Spleen (tissue), 11 donors: ENCODE measurements at regions not wholly inside any gene's neighbourhood (a gene's known extent, or its start where the extent isn't known, plus 50 kb on each side); places are given as distances from the start of the nearest gene placed in this dataset.
"Not testable (repeated sequence)": the region's sequence is repeated elsewhere in the genome, so short reads cannot be mapped to it uniquely, and the experiment has no call there.

ENCODE experiments used
- DNase-seq: peaks from one replicate; pipeline ENCODE4 v3.0.0-alpha.2; 2020
- H3K27ac ChIP-seq, 8 donors: fragments of 200-600 bp; sonication (generic) in 7 of 8; 1 replicate in 4 of 8; 2 replicates in 4 of 8; pipeline versions ENCODE4 v1.5.0 to v1.8.0; 2016 to 2021; ENCODE audit warnings: inconsistent platforms in 4 of 8, mild to moderate bottlenecking in 4 of 8, moderate library complexity in 1 of 8
- H3K27me3 ChIP-seq, 7 donors: fragments of 200-600 bp; sonication (generic) in 6 of 7; replicated peaks in 1 of 7; 1 replicate in 4 of 7; 2 replicates in 3 of 7; pipeline versions ENCODE4 v1.5.0 to v1.8.0; 2016 to 2021; ENCODE audit warnings: inconsistent platforms in 3 of 7, mild to moderate bottlenecking in 1 of 7
- H3K36me3 ChIP-seq, 6 donors: fragments of 200-600 bp; sonication (generic) in 5 of 6; 1 replicate in 4 of 6; 2 replicates in 2 of 6; pipeline versions ENCODE4 v1.5.0 to v1.8.0; 2016 to 2021; ENCODE audit warnings: inconsistent platforms in 2 of 6
- H3K4me1 ChIP-seq, 6 donors: fragments of 200-600 bp; sonication (generic) in 5 of 6; 1 replicate in 3 of 6; 2 replicates in 3 of 6; pipeline versions ENCODE4 v1.5.0 to v1.8.0; 2016 to 2021; ENCODE audit warnings: inconsistent platforms in 3 of 6
- H3K4me3 ChIP-seq, 8 donors: fragments of 200-600 bp; sonication (generic) in 7 of 8; 1 replicate in 4 of 8; 2 replicates in 4 of 8; pipeline versions ENCODE4 v1.5.0 to v1.8.0; 2016 to 2021; ENCODE audit warnings: inconsistent platforms in 4 of 8, mild to moderate bottlenecking in 4 of 8, moderate library complexity in 2 of 8
- H3K9me3 ChIP-seq, 8 donors: fragments of 200-600 bp; sonication (generic) in 7 of 8; 1 replicate in 4 of 8; 2 replicates in 4 of 8; pipeline versions ENCODE4 v1.5.0 to v1.8.0; 2016 to 2021; ENCODE audit warnings: inconsistent platforms in 4 of 8
- POLR2A ChIP-seq, 3 donors: fragments of 450-650 bp; IDR thresholded peaks; one replicate each; pipeline ENCODE4 v1.5.1; 2017; ENCODE audit warnings: antibody characterized with exemption in 3 of 3, mild to moderate bottlenecking in 1 of 3
- POLR2AphosphoS5 ChIP-seq, 3 donors: sonication (generic); formaldehyde crosslinking; IDR thresholded peaks; one replicate each; pipeline ENCODE4 v1.5.1; 2017; ENCODE audit warnings: antibody characterized with exemption in 3 of 3
- WGBS, 5 donors: extraction: QIAGEN DNeasy Blood & Tissue Kit in 3 of 5; methylation state at CpG; one replicate each; pipeline versions ENCODE4 v1.1.5 to v1.1.7; 2013 to 2018; 5-methylcytosine and 5-hydroxymethylcytosine counted together
- intact Hi-C: fragments of 100-400 bp; cut with DNase I; formaldehyde crosslinking; loops from one replicate; pipeline ENCODE4 v1.15.0; 2023; ENCODE audit warnings: low total_unique reads
- TF ChIP-seq, protein P1 (sequence below), 11 experiments: fragments of 200-600 bp in 7 of 11; fragments of 450-650 bp in 4 of 11; sonication (generic) in 4 of 11; IDR thresholded peaks in 8 of 11; conservative IDR thresholded peaks in 3 of 11; 1 replicate in 7 of 11; 2 replicates in 4 of 11; pipeline versions ENCODE4 v1.4.0 to v1.8.0; 2016 to 2021; ENCODE audit warnings: antibody characterized with exemption in 11 of 11, inconsistent platforms in 4 of 11, mild to moderate bottlenecking in 1 of 11
- donor health status: healthy with polysubstance abuse.
- donor health status: DM: no; HTN: no; CAD: no; lungs with moderate emphysema.
- donor health status: DM: no; HTN: no; CAD: no.
- donor health status: Bipolar disorder and iron deficiency.
- donor health status: healthy.
- donor health status: DM: no; HTN: no; CAD: no.
- donor health status: DM: yes; HTN: yes; CAD: no.

DNA sequence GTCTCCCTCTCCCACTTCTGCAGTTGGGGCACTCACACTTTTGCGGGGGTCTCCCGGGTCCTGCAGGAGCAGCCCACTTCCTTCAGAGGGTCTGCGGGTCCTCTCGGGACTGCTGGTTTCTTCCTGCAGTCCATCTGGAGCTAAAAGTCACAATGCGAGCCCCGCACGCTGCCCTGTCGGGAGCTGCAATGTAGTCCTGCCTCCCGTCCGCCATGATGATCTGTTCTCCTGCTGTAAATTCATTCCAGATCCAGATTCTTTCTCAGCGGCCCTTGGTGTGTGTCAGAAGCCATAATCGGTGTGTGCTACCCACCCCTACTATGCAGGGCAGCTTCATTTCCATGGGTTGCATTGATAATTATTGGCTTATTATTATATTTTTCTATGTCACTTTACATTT lies 323.0 kb upstream of the ZFP42 start:
- H3K9me3 ChIP-seq: peaks cover 0 to 27% (median 2%) of the 10 kb centered on the region in 8 donors
- H3K36me3 ChIP-seq, intact Hi-C loops, H3K27me3 ChIP-seq, DNase-seq, H3K4me3 ChIP-seq, H3K4me1 ChIP-seq, H3K27ac ChIP-seq: not testable (repeated sequence)
- 89 to 96% (median 92%) methylated on average over 8 to 10 of the region's 12 CpGs for WGBS, 5 donors

DNA sequence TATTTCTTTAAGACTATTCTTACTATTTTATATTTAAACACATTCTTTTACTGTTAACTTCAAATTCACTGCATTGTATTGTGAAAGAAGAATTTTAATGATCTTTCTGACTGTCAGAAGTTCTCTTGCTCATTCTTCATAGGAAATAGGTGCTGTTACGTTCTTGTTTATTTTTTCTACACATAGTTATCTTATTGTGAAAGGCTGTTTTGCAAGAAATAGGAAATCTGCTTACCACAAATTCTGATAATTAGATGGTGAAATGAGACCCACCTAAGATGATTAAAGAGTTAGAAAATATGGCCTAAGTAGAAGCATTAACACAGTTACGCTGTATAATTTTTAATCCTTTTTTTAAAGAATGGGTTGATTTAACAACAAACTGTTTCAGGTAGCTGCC lies 316.1 kb upstream of the ZFP42 start:
- H3K4me1 ChIP-seq: no peaks in the 10 kb centered on the region
- no peaks in the 10 kb centered on the region for H3K36me3 ChIP-seq
- H3K4me3 ChIP-seq: no peak overlapping the region
- no peak for DNase-seq
- H3K27ac ChIP-seq: no peak overlapping the region
- 67 to 79% (median 73%) methylated on average over 2 of the region's 2 CpGs for WGBS, 5 donors
- no peaks in the 10 kb centered on the region for H3K27me3 ChIP-seq
- H3K9me3 ChIP-seq: peaks cover 0 to 13% (median 5%) of the 10 kb centered on the region in 8 donors
- intact Hi-C loops: no loop called here
- TF ChIP-seq POLR2AphosphoS5 (IDR thresholded peaks at IDR 0.05): no peak
- TF ChIP-seq, protein P1, sequence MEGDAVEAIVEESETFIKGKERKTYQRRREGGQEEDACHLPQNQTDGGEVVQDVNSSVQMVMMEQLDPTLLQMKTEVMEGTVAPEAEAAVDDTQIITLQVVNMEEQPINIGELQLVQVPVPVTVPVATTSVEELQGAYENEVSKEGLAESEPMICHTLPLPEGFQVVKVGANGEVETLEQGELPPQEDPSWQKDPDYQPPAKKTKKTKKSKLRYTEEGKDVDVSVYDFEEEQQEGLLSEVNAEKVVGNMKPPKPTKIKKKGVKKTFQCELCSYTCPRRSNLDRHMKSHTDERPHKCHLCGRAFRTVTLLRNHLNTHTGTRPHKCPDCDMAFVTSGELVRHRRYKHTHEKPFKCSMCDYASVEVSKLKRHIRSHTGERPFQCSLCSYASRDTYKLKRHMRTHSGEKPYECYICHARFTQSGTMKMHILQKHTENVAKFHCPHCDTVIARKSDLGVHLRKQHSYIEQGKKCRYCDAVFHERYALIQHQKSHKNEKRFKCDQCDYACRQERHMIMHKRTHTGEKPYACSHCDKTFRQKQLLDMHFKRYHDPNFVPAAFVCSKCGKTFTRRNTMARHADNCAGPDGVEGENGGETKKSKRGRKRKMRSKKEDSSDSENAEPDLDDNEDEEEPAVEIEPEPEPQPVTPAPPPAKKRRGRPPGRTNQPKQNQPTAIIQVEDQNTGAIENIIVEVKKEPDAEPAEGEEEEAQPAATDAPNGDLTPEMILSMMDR (IDR thresholded peaks at IDR 0.05 in 8 of 11, conservative IDR thresholded peaks at IDR 0.05 in 3 of 11): no peak
- no peak for TF ChIP-seq POLR2A (IDR thresholded peaks at IDR 0.05)

DNA sequence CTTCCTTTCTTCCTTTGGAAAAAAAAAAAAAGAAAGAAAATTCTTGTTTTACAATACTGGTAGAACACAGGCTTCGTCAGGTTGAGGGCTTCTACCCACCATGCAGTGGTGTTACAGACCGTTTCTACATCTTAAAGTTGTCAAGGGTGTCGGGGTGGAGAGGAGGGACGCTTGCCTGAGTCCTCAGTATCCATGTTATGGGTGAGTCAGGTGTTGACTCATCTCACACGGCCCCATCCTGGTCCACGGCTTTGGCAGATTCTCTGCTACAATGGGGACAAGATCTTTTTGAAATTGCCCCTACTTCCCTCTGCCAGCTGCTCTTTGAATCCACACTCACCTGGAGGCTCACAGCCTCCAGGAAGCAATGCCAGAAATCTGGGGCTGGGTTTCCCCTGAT lies 310.3 kb upstream of the ZFP42 start:
- TF ChIP-seq, protein P1 (IDR thresholded peaks at IDR 0.05 in 8 of 11, conservative IDR thresholded peaks at IDR 0.05 in 3 of 11): no peak
- TF ChIP-seq POLR2AphosphoS5 (IDR thresholded peaks at IDR 0.05) (no peak), POLR2A (IDR thresholded peaks at IDR 0.05) (no peak)
- DNase-seq: no peak
- Histone ChIP-seq H3K36me3 (no peaks in the 10 kb centered on the region), H3K4me1 (no peaks in the 10 kb centered on the region), H3K27ac (no peak overlapping the region), H3K4me3 (no peak overlapping the region), H3K9me3 (peaks cover 0 to 6% (median 0%) of the 10 kb centered on the region in 8 donors), H3K27me3 (no peaks in the 10 kb centered on the region)
- WGBS, 5 donors: 66 to 83% (median 73%) methylated on average over 6 of the region's 6 CpGs
- intact Hi-C loops: no loop called here

DNA sequence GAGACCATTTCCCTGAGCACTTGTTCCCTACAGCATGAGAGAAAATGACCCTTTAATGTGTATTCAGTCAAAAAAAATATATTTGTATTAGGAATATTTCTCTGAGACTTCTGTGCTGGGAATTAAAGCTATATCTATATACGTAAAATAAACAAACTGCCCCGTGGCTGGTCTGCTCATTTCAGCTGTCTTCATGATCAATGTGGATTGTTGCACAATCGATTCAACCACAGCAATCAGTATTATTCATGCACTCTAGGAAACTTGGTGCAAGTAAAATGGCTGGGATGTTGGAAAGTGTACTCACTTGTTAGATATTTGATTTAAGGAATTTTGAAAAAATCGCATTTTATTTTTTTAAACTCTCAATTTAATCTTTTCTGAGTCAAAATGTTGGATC lies 307.9 kb upstream of the ZFP42 start:
- TF ChIP-seq POLR2AphosphoS5 (IDR thresholded peaks at IDR 0.05) (no peak), POLR2A (IDR thresholded peaks at IDR 0.05) (no peak)
- TF ChIP-seq, protein P1 (IDR thresholded peaks at IDR 0.05 in 8 of 11, conservative IDR thresholded peaks at IDR 0.05 in 3 of 11): no peak
- peaks cover 0 to 5% (median 0%) of the 10 kb centered on the region in 8 donors for H3K9me3 ChIP-seq
- no peak overlapping the region for H3K4me3 ChIP-seq
- intact Hi-C loops: no loop called here
- H3K27ac ChIP-seq: no peak overlapping the region
- no peaks in the 10 kb centered on the region for H3K36me3 ChIP-seq
- no peaks in the 10 kb centered on the region for H3K27me3 ChIP-seq
- 52 to 68% (median 57%) methylated on average over 4 of the region's 4 CpGs for WGBS, 5 donors
- DNase-seq: no peak
- H3K4me1 ChIP-seq: no peaks in the 10 kb centered on the region

DNA sequence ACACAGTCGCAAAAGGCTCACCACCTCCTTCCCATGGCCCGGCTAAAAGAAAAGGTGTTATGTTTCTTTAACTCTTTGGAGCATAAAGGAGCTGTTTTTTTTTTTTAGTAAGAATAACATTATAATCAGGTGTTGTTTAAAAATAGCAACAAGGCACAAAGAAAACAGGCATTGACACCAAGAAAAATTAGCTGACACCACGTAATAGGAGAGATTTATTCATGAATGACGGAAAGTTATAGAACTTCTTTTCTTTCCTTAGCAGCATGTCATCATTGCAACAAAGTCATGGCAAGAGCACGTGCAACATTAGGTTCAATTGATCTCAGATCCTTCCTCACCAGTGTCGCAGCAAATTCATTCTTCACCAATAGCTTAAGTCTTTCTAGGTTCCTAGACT lies 302.9 kb upstream of the ZFP42 start:
- intact Hi-C loops: no loop called here
- H3K9me3 ChIP-seq: peaks cover 0 to 19% (median 0%) of the 10 kb centered on the region in 8 donors
- no peaks in the 10 kb centered on the region for H3K27me3 ChIP-seq
- H3K4me1 ChIP-seq: no peaks in the 10 kb centered on the region
- TF ChIP-seq POLR2A (IDR thresholded peaks at IDR 0.05) (no peak), POLR2AphosphoS5 (IDR thresholded peaks at IDR 0.05) (no peak)
- TF ChIP-seq, protein P1 (IDR thresholded peaks at IDR 0.05 in 8 of 11, conservative IDR thresholded peaks at IDR 0.05 in 3 of 11): no peak
- WGBS, 5 donors: 68 to 80% (median 71%) methylated on average over 6 of the region's 6 CpGs
- no peak overlapping the region for H3K27ac ChIP-seq
- H3K36me3 ChIP-seq: no peaks in the 10 kb centered on the region
- DNase-seq: no peak
- no peak overlapping the region for H3K4me3 ChIP-seq

DNA sequence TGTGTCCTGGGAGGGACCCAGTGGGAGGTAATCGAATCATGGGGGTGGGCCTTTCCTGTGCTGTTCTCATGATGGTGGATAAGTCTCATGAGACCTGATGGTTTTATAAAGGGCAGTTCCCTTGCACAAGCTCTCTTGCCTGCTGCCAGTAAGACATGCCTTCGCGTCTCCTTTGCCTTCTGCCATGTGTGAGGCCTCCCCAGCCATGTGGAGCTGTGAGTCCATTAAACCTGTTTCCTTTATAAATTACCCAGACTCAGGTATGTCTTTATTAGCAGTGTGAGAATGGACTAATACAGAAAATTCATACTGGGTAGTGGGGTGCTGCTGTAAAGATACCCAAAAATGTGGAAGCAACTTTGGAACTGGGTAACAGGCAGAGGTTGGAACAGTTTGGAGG lies 300.0 kb upstream of the ZFP42 start:
- H3K36me3 ChIP-seq, H3K27me3 ChIP-seq, H3K4me3 ChIP-seq, DNase-seq, H3K27ac ChIP-seq, intact Hi-C loops, H3K4me1 ChIP-seq: not testable (repeated sequence)
- WGBS, 5 donors: 82 to 87% (median 84%) methylated on average over 3 of the region's 3 CpGs
- peaks cover 0 to 24% (median 0%) of the 10 kb centered on the region in 8 donors for H3K9me3 ChIP-seq
